Stimulated activated CD4-positive, alpha-beta T cell treated with anti-CD3 and anti-CD28 coated beads, TNF-alpha, amount 100 ng/mL, for 4 hours (primary cell): ENCODE measurements at regions not wholly inside any gene's neighbourhood (a gene's known extent, or its start where the extent isn't known, plus 50 kb on each side); places are given as distances from the start of the nearest gene placed in this dataset.
A peak's percentile ranks its signal among the peaks of the same experiment; 100 is the strongest.
"Not testable (repeated sequence)": the region's sequence is repeated elsewhere in the genome, so short reads cannot be mapped to it uniquely, and the experiment has no call there.

Source experiments
- DNase-seq, 3 experiments: peaks; one replicate each; pipeline ENCODE4 v3.0.0-alpha.2; 2020; ENCODE audit warnings: low read depth in 3 of 3

DNA sequence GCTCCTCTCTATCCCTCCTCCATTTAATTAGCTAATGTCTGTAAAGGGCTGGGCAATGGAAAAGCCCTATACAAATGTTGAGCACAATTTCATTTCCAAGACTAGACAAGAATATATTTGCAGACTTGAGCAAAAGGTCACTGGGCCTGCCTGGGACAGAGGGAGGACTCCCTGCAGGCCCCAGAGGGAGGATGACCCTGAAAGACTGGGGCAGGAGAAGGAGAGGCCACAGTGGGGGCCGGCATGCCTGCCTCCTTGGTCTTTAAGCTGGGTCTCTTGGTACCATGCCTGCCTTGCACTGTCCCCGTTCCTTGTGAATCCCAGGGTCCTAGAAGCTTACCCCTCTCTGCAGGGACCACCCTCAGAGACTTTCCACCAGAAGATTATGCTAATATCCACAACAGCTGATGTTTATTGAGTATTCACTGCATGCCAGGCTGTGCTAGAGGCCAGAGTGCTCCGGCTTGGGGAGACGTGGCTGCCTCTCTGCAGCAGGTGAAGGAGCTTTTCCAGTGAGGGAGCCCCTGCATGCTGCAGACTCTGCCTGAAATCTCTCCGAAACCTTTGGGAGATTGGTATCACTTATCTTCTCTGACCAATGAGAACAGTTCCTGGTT lies 72.7 kb upstream of the HSPA9 start:
- no peak for DNase-seq

GRCh38 chr5:138647261-138647788 lies 72.1 kb upstream of the HSPA9 start:
- DNase-seq = no peak

- DNase-seq = no peak
Measured at GRCh38 chr5:138646671-138647070, 71.5 kb upstream of the HSPA9 start.

DNA sequence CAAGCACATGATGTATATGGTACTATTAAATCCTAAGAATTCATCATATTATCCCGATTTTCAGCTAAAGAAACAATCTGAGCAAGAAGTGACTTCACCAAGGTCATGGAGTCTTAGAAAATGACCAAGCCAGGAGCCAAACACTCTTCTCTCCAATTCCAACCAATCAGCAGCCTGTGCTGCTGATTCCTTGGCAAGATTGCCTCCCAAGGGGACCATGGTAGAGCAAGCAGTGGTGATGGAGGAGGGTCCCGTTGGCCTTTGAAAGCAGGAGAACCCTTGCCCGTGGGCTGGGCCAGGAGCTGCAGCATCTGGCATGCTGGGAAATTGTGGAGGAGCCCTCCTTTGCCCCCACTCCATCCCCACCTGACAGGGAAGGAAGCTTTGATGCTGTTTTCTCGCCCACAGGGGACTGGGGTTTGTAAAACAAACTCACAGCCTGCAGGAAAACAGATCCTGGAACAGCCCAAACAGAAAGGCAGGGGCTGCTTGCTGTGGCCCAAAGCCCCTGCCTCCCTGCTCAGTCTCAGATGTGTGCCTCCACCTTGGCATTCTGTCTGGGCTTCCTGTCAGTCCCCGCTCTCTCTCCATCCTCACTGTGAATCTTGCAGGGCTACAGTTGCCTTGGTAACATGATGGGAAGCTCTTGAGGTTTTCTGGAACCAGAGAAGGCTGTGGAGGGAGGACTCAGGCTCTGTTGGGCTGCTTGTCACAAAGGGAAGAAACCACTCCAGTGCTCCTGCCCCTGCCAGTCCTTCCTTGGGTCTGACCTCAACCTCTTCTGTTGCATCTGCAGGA lies 70.8 kb upstream of the HSPA9 start:
- no peak for DNase-seq

DNA sequence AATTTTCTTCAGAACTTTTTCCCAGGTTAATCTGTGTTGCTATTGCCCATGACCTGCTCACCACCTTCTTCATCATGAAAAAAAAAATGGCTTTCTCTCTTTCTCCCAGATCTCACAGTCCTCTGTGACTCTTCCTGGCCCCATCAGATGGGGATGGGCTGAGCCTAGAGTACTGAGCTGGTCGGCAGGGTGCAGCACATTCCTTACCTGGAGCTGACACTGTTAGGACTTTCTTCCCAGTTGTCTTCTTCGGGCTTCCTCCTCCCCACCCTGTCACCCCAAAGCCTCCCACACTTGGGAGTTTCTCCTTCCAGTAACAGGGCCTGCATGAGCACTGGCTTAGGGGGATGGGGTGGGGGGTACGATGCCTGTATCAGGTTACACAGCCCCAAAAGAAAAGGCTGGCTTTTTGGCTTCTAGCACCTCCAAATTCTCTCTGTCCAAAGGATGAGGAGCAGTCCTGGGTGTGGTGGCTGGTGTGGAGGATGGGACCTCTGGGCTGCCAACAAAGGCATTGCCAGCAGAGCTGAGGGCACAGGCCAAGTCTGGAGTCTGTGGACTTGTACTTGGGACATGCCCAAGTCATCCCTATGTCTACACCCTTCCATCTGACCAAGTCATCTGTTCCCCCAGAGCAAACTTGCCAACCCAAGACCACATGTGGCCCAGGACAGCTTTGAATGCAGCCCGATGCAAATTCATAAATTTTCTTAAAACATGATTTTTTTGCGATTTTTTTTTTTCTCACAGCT lies 68.0 kb upstream of the HSPA9 start:
- no peak for DNase-seq

DNA sequence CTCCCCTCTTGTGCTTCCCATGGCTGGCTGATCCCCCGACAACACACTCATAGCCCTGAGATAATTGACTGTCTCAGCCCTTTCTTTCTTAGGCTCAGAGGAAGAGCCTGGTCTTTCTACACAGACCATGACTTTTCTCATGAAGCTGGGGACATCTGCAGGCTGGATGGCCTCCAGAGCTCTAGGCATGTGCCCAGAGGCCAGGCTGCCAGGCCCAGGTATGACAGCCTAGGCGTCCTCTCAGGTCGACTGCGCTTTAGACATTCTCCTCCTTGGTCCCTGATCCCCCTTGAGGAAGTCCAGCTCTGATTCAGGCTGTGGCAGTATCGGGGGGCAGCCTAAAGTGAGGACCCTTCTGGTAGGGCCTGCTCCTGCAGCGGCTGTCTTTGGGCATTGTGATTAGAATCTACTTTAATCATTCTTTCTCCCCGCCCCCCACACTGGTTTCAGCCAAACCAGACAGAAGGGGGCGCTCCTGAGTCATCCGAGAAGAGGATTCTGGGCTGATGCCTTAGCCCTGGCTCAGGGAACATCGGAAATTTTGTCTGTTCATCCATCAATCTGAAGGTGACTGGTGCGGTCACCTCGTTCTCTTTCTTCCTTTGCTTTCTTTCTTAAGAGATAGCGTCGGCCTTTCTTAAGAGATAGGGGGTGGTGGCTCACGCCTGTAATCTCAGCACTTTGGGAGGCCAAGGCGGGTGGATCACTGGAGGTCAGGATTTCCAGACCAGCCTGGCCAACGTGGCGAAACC lies 66.5 kb upstream of the HSPA9 start:
- peak; percentile 47 to 59 (median 59) for DNase-seq

DNA sequence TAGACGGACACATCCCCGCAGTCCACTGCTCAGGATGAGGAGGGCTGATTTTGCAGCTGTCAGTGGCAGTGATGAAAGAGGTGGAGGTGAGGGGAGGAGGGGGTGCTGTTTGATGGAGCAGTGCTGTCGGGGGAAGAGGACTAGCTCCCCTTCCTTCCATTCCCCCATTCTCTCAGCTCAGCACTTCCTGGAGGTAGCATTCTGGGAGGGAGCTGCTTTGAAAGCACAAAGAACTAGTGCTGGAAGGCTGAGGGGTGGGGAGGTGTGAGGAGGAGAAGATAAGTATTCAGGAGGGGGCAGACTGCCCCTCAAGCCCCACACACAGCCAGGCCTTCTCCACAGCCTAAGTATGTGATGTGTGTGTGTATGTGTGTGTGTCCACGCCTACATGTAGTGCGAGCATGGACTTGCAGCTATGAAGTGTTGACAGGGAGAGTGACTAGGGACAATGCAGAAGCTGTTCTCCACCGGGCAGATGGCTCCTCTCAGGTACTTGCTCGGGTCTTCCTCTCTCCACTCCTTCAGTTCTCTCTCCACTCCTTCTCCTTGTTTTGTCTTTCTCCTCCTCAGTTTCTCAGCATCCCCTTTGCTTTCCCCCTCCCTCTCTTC lies 65.5 kb upstream of the HSPA9 start:
- no peak for DNase-seq

GRCh38 chr5:138640138-138640537 lies 64.9 kb upstream of the HSPA9 start:
- DNase-seq = no peak

GRCh38 chr5:138639326-138639725 lies 64.1 kb upstream of the HSPA9 start:
- DNase-seq = no peak

GRCh38 chr5:138637256-138637655 lies 62.1 kb upstream of the HSPA9 start:
- DNase-seq = no peak

- no peak for DNase-seq
Measured at GRCh38 chr5:138636398-138636944, 61.3 kb upstream of the HSPA9 start.

- no peak for DNase-seq
Measured at GRCh38 chr5:138635708-138636107, 60.5 kb upstream of the HSPA9 start.

GRCh38 chr5:138635265-138635664 lies 60.1 kb upstream of the HSPA9 start:
- DNase-seq = no peak

GRCh38 chr5:138634804-138635203 lies 59.6 kb upstream of the HSPA9 start:
- not testable (repeated sequence) for DNase-seq

- DNase-seq = no peak
Measured at GRCh38 chr5:138632900-138633489, 57.8 kb upstream of the HSPA9 start.

DNA sequence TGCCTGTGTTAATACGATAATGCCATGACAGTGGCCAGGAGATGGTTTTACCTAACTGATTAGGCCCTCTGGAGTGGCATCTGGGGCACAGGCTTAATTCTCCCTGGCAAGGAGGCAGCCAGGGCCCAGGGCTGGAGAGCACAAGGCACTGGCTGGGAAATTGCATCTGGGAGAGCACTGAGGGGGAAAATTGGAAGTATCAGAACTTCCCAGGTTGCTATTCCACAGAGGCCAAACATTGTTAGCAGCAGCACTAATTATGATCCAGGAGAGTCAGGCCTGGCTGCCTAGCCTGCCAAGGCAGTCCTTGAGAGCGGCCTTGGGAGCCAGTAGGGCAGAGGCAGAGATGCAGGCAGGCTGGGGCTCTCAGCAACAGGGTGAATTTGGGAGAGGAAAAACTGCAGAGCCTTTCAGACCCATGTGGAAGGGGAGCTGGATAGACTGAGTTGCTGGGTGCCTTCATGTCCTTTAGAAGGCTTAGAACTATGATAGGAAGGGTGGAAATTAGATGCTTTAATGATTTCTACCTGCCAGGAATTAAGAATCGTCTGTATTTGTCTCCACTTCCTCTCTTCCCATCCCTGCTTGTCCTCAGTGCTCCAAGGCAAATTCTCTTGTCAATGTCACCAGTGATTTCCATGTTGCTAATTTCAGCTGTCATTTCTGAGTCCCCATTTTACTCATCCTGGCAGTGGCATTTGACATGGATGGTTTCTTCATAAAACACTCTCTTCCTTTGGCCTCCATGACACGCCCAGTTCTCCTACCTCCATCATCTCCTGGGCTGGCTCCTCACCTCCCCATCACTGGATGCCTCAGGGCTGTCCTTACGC lies 56.1 kb upstream of the HSPA9 start:
- no peak for DNase-seq

GRCh38 chr5:138629392-138629791 lies 54.2 kb upstream of the HSPA9 start:
- DNase-seq = no peak

GRCh38 chr5:138626333-138626944 lies 51.2 kb upstream of the HSPA9 start:
- DNase-seq = no peak

DNA sequence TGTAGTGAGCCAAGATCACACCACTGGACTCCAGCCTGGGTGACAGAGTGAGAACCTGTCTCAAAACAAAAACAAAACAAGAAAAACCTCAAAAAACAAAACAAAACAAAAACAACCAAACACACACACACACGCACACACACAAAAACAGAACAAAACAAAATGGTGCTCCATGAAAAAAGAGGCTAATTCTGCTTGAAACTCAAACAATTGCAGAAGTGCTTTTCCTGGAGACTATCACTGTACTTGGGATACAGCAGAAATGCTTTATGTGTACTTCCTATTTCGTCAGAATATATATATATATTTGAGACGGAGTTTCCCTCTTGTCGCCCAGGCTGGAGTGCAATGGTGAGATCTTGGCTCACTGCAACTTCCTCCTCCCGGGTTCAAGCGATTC lies 49.9 kb upstream of the HSPA9 start:
- no peak for DNase-seq
